Activated T-helper 17 cell treated with anti-CD3 and anti-CD28 coated beads, Interleukin-2, amount 50 U/mL, for 72 hours (primary cell): ENCODE measurements at regions not wholly inside any gene's neighbourhood (a gene's known extent, or its start where the extent isn't known, plus 50 kb on each side); places are given as distances from the start of the nearest gene placed in this dataset.

Experiments used
- ATAC-seq: fragments of 150-1000 bp; cut with Tn5 transposase; replicated peaks from 2 replicates; pipeline ENCODE4 v1.10.0; 2021; ENCODE audit warnings: mild to moderate bottlenecking, moderate library complexity
- H3K27ac Mint-ChIP-seq: one replicate; pipeline ENCODE4 v1.8.0; 2022; ENCODE audit warnings: mixed read lengths
- H3K27me3 Mint-ChIP-seq: one replicate; pipeline ENCODE4 v1.8.0; 2022; ENCODE audit warnings: mixed read lengths
- H3K36me3 Mint-ChIP-seq: one replicate; pipeline ENCODE4 v1.8.0; 2022; ENCODE audit warnings: low read depth, mild to moderate bottlenecking, mixed read lengths
- H3K4me1 Mint-ChIP-seq: one replicate; pipeline ENCODE4 v1.8.0; 2022; ENCODE audit warnings: mixed read lengths
- H3K4me3 Mint-ChIP-seq: one replicate; pipeline ENCODE4 v1.8.0; 2022; ENCODE audit warnings: mild to moderate bottlenecking, mixed read lengths
- H3K9me3 Mint-ChIP-seq: one replicate; pipeline ENCODE4 v1.8.0; 2022; ENCODE audit warnings: mixed read lengths

DNA sequence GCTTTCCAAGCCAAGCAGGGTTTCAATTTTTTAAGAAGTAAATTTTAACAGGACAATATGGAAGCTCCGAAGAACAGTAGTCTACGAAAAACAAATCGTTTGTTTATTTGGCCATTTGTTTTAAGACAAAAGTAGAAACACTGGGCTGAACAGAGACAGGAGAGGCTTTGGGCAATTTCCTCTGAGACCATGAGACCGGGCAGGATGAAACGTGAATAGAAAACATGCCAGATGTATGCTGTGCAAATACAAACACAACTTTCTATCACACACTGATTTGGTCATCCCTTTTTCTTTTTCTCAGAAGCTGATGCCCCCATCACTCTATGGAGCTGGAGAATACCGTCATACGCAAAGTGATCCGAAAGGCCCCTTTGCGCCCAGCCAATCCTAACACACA, 1111.1 kb downstream of the BCL11B start:
- Mint-ChIP-seq H3K27me3 (no peaks in the 10 kb centered on the region), H3K9me3 (no peaks in the 10 kb centered on the region), H3K36me3 (no peaks in the 10 kb centered on the region), H3K4me1 (peaks cover 5% of the 10 kb centered on the region), H3K27ac (no peak overlapping the region), H3K4me3 (no peak overlapping the region)
- no peak for ATAC-seq

DNA sequence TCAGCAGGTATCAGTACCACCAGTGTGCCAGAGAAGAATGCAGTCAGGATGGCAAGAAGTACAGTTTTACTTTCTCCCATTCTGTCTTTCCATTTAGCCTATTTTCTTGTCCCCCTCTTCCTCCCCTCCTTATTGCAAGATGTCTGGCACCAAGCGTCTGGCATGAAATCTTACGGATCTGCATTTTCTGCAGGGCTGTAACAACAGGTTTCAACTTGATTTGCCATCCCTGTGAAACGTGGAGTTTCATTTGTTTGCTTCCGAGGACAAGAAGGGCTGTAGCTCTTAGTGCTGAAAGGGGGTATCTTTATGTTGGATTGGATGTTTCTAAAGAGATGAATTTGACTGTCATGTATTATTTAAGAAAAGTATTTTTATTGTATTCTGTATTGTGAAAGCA, 1110.6 kb downstream of the BCL11B start:
- Mint-ChIP-seq H3K9me3 (no peaks in the 10 kb centered on the region), H3K4me3 (no peak overlapping the region), H3K27me3 (no peaks in the 10 kb centered on the region), H3K27ac (no peak overlapping the region), H3K36me3 (no peaks in the 10 kb centered on the region), H3K4me1 (peaks cover 5% of the 10 kb centered on the region)
- ATAC-seq: no peak

DNA sequence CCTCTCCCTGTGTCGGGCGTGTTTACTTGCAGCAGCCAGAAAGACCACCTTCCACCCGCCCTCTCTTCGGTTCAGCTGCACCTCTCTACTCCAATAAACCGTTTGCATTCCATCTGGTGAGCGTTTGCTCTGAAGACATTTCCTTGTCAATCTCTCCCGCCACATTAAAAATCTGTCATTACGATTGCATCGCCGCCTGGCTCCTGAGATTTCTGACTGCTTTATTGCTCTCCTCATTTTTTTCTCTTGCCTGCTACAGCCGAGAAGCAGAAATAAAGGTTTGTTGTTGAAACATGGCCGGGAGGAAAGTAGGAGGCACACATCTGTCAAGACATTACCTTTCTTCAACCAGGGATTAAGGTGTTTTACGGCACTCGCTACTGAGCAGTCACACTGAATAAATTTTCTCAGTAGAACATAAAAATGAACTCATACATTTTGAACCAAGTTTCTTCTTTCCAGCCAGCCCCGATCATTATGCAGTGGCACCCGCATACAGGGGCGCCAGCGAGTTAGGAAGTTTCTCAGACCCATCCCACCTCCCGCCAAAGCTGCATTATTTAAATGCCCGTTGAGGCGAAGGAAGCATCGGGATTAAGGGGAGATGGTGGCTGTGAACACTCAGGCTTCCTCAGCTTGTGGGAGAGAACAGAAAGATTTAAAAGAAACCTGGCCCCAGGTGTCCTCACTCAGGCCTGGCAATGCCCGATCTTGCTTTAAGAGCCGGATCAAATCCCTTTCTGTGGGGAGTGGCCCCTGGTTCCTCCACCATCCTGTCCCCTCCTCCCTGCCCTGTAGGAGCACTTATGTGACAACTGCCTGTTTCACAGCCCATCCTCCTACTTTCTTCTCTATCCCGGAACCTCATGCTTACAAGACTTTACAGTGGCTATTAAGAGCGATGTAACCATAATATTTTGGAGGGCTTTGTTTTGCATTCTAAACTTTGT, 1108.9 kb downstream of the BCL11B start:
- H3K9me3 Mint-ChIP-seq: no peaks in the 10 kb centered on the region
- no peak overlapping the region for H3K4me3 Mint-ChIP-seq
- no peak for ATAC-seq
- H3K27ac Mint-ChIP-seq: no peak overlapping the region
- peaks cover 1% of the 10 kb centered on the region for H3K36me3 Mint-ChIP-seq
- H3K4me1 Mint-ChIP-seq: peaks cover 8% of the 10 kb centered on the region
- no peaks in the 10 kb centered on the region for H3K27me3 Mint-ChIP-seq

DNA sequence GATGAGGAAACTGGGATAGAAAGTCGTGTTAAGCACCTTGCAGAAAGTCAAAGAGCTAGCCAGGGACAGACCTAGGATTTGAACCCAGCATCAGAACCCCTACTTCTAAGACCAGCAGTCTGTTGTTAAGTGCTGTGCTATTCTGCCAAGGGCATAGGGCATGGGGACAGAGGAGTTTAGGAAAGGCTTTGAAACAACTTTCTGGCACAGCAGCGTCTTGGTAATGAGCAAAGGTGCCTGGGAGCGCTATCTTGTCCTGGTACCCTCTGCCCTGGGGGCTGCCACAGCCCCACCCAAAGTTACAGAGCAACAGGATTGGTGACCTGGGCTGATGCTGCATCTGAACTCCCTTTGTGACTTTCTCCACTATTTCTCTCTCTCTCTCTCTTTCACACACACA, 1108.1 kb downstream of the BCL11B start:
- peaks cover 13% of the 10 kb centered on the region for H3K4me1 Mint-ChIP-seq
- no peaks in the 10 kb centered on the region for H3K27me3 Mint-ChIP-seq
- no peak for ATAC-seq
- H3K27ac Mint-ChIP-seq: peak overlapping the region; percentile 18
- no peak overlapping the region for H3K4me3 Mint-ChIP-seq
- H3K36me3 Mint-ChIP-seq: peaks cover 9% of the 10 kb centered on the region
- H3K9me3 Mint-ChIP-seq: no peaks in the 10 kb centered on the region

DNA sequence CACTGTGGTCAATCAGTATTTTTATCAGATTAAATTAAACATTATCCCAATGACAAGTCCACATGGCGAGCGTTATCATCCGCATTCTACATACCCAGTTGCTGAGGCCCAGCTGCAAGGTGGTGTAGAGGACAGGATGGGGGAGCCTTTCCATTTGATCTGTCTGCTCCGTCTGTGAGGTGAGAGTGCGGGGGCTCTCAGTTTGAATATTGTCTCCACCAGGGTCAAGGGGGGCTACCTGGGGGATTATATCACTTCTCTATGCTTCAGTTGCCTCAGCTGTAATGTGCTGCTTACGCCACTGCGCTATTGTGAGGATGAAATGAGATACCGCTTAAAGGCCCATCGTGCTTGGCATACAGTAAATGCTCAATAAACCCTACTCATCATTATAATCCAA, 1106.0 kb downstream of the BCL11B start:
- no peak overlapping the region for H3K4me3 Mint-ChIP-seq
- no peak for ATAC-seq
- no peaks in the 10 kb centered on the region for H3K27me3 Mint-ChIP-seq
- peaks cover 14% of the 10 kb centered on the region for H3K36me3 Mint-ChIP-seq
- peaks cover 18% of the 10 kb centered on the region for H3K4me1 Mint-ChIP-seq
- no peaks in the 10 kb centered on the region for H3K9me3 Mint-ChIP-seq
- peak overlapping the region; percentile 45 for H3K27ac Mint-ChIP-seq

DNA sequence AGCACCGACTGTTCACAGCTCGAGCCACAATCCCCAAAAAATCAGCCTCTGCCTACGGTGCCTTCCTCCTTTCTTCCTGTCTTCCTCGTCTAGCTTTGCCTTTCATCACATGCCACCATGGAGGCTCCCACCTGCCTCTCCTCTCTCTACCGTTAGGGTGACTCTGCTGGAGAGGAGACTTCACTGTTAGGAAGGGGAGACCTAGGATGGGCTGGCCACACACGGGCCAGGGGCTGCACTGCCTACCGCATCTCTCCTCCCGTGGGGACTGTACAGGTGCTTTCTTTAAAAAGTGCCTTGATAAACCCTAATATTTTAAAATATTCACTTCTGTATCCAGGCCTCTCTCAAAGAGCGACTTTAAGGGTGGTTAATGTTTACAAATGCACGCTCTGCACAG, 1104.7 kb downstream of the BCL11B start:
- Mint-ChIP-seq H3K4me1 (peaks cover 24% of the 10 kb centered on the region), H3K27ac (peak overlapping the region; percentile 96), H3K27me3 (no peaks in the 10 kb centered on the region), H3K9me3 (no peaks in the 10 kb centered on the region), H3K4me3 (peak overlapping the region; percentile 94), H3K36me3 (peaks cover 14% of the 10 kb centered on the region)
- ATAC-seq: no peak

DNA sequence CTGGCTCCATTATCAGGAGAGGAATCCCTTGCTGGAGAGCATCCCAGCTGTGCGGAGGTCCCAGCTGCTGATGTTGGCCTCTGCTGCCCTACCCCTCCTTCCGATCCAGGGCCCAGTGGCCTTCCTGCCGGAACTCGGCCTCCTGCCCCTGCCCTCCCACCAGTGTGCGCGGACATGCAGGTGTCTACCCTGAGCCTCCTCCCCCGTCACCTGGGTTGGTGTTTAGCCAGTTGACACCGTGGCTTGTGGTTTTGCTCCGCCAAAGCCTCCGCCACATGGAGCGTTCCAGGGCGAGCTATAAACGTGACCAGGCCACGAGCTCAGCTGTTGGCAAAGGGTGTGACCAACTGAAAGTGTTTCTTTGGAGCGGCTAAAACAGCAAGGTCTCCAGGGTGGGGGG, 1104.3 kb downstream of the BCL11B start:
- Mint-ChIP-seq H3K9me3 (no peaks in the 10 kb centered on the region), H3K4me3 (peak overlapping the region; percentile 94)

DNA sequence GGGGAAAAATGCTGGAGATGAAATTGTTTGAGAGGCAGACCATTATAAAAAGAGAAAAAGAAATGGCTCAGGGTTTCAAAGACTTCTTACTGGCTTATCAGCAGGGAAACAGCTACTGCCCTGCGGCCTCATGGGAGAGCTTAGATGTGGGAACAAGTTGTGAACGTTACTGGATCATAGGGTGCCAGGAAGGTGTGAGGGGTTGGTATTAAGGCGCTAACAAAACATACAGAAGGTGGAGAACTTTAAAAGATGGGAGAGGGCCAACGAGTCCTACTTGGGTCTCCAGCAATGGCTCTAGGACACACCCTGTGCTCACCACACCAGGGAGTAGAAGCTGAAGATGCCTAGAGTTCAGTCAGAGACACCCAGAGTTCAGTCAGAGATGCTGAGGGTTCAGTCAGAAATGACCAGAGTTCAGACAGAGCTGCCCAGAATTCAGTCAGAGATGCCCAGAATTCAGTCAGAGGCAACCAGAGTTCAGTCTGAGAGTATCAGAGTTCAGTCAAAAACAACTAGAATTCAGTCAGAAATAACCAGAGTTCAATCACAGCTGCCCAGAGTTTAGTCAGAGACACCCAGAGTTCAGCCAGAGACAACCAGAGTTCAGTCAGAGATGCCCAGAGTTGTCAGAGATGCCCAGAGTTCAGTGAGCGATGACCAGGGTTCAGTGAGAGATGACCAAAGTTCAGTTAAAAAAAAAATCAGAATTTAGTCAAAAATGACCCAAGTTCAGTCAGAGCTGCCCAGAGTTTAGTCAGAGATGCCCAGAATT, 1103.6 kb downstream of the BCL11B start:
- H3K27ac Mint-ChIP-seq: peak overlapping the region; percentile 96
- peak overlapping the region; percentile 94 for H3K4me3 Mint-ChIP-seq
- peaks cover 32% of the 10 kb centered on the region for H3K4me1 Mint-ChIP-seq
- H3K9me3 Mint-ChIP-seq: no peaks in the 10 kb centered on the region
- ATAC-seq: peak; percentile 40
- H3K36me3 Mint-ChIP-seq: peaks cover 14% of the 10 kb centered on the region
- no peaks in the 10 kb centered on the region for H3K27me3 Mint-ChIP-seq

More for the DNA sequence above, 1104.3 kb downstream of the BCL11B start:
- Mint-ChIP-seq H3K27ac (peak overlapping the region; percentile 96), H3K36me3 (peaks cover 14% of the 10 kb centered on the region), H3K27me3 (no peaks in the 10 kb centered on the region), H3K4me1 (peaks cover 25% of the 10 kb centered on the region)
- no peak for ATAC-seq

DNA sequence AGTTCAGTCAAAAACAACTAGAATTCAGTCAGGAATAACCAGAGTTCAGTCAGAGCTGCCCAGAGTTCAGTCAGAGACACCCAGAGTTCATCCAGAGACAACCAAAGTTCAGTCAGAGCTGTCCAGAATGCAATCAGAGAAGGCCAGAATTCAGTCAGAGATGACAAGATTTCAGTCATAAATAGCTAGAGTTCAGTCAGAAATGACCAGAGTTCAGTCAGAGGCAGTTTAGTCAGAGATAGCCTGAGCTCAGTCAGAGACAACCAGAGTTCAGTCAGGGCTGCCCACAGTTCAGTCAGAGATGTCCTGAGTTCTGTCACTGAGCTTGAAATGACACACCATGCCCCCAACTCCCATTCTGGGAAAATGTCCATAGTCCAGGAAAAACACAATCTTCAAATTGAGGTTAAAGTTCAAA, 1102.8 kb downstream of the BCL11B start:
- Mint-ChIP-seq H3K36me3 (peaks cover 14% of the 10 kb centered on the region), H3K27ac (peak overlapping the region; percentile 96), H3K27me3 (no peaks in the 10 kb centered on the region), H3K4me1 (peaks cover 38% of the 10 kb centered on the region), H3K9me3 (no peaks in the 10 kb centered on the region), H3K4me3 (peak overlapping the region; percentile 94)
- peak; percentile 78 for ATAC-seq

DNA sequence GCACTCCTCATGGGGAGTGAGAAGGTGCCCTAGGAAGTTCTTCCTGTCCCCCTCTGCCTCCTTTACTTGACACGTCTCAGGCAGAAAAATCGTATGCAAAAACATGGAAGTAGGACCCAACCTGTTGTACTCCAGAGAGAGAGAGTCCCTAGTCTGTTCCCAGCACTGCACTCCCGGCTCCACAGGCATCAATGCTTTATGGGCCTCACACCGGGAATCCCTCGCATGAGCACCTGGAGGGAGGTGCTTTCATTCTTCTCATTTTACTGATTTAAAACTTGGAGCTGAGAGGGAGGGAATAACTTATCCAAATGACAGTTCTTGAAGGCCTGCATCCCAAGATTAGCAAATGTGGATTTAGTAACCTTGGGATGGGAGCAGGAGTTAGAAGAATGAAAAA, 1101.4 kb downstream of the BCL11B start:
- H3K36me3 Mint-ChIP-seq: peaks cover 15% of the 10 kb centered on the region

DNA sequence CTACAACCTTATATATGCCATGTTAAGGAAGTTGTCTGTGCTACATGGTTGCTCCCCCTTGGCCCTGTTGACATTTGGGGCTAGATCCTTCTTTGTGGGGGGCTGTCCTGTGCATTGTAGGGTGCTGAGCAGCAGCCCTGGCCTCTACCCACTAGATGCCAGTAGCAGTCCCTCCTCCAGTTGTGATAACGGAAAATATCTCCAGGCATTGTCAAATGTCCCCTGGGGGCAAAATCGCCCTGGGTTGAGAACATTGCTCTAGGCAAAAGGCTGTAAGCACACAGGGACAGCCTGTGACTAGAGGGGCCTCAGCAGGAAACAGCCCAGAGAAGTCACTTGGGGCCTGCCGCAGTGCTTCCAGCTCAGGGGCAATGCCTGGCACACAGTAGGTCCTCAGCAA, 1100.3 kb downstream of the BCL11B start:
- peak overlapping the region; percentile 96 for H3K27ac Mint-ChIP-seq
- peaks cover 57% of the 10 kb centered on the region for H3K4me1 Mint-ChIP-seq
- peak overlapping the region; percentile 94 for H3K4me3 Mint-ChIP-seq
- no peak for ATAC-seq
- H3K36me3 Mint-ChIP-seq: peaks cover 20% of the 10 kb centered on the region
- no peaks in the 10 kb centered on the region for H3K9me3 Mint-ChIP-seq
- H3K27me3 Mint-ChIP-seq: no peaks in the 10 kb centered on the region

More for the DNA sequence above, 1101.4 kb downstream of the BCL11B start:
- Mint-ChIP-seq H3K4me3 (peak overlapping the region; percentile 94), H3K9me3 (no peaks in the 10 kb centered on the region), H3K27me3 (no peaks in the 10 kb centered on the region), H3K4me1 (peaks cover 46% of the 10 kb centered on the region), H3K27ac (peak overlapping the region; percentile 96)
- ATAC-seq: no peak

DNA sequence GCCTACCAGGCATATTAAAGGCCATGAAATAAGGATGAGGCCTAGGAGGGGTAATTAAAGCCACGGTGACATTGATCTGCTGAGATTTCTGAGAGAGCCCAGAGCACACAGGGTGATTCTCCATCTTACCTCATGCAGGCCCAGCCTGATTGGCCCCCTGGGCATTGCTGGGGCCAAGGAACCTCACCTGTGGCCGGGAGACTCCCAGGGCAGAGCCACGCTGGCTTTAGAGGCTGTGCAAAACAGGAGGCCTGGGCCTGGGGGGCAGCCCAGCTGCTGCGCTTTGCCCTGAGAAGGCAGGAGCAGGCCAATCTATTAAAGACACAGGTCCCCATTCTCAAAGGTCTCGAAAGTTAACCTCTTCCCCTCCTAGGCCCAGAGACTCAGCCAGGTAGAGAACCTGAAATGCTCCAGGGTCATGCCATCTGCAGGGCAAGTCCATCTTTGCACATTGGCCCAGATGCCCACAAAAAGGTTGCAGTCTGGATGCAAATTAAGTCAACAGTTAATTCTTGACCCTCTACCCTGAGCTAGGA, 1099.7 kb downstream of the BCL11B start:
- H3K27ac Mint-ChIP-seq: peak overlapping the region; percentile 96
- peaks cover 64% of the 10 kb centered on the region for H3K4me1 Mint-ChIP-seq

DNA sequence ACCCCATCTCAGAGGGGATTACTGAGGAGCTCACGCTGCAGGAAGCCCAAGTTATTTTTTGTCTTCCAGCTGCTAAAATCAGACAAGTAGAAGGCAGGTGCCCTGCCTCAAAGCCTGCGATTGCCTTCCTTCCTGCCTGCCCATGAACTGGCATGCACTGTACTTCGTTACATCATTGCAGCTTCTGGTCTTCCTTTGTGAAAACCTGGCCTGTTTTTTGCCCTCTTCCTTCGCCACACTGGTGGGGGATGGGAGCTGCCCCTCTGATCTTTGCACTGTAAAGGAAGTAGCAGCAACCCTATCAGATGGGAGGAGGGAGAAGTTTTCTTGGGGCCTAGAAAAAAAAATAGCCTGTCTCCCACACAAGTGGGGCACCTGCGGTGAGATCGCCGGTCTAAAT, 1098.7 kb downstream of the BCL11B start:
- peaks cover 62% of the 10 kb centered on the region for H3K4me1 Mint-ChIP-seq
- H3K27ac Mint-ChIP-seq: peak overlapping the region; percentile 96
- peak overlapping the region; percentile 94 for H3K4me3 Mint-ChIP-seq
- H3K9me3 Mint-ChIP-seq: no peaks in the 10 kb centered on the region
- H3K27me3 Mint-ChIP-seq: no peaks in the 10 kb centered on the region
- peaks cover 17% of the 10 kb centered on the region for H3K36me3 Mint-ChIP-seq
- ATAC-seq: no peak

More for the DNA sequence above, 1099.7 kb downstream of the BCL11B start:
- no peak for ATAC-seq
- Mint-ChIP-seq H3K27me3 (no peaks in the 10 kb centered on the region), H3K9me3 (no peaks in the 10 kb centered on the region), H3K36me3 (peaks cover 20% of the 10 kb centered on the region), H3K4me3 (peak overlapping the region; percentile 94)

DNA sequence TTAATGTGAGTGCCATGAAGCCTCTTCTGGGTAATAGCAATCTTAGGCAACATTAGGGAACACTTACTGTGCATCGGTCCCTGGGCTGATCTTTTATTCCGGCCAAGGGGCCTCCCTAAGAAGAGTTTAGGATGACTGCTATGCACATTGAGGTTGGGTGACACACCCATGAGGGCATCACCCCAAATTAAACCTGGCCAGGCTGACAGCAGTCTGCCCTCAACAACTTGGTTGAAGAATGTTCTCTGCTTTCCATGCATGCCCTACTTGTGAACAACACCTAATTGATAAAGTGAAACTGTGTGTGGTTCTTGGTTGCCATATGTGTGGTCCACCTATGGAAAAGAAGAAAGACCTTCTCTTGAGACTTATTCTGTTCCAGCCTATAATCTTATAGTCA, 1098.0 kb downstream of the BCL11B start:
- H3K36me3 Mint-ChIP-seq: peaks cover 10% of the 10 kb centered on the region
- peak; percentile 41 for ATAC-seq
- no peaks in the 10 kb centered on the region for H3K27me3 Mint-ChIP-seq
- no peaks in the 10 kb centered on the region for H3K9me3 Mint-ChIP-seq
- peak overlapping the region; percentile 94 for H3K4me3 Mint-ChIP-seq
- peak overlapping the region; percentile 96 for H3K27ac Mint-ChIP-seq
- H3K4me1 Mint-ChIP-seq: peaks cover 61% of the 10 kb centered on the region
